SK-N-SH (cell line): ENCODE measurements at regions not wholly inside any gene's neighbourhood (a gene's known extent, or its start where the extent isn't known, plus 50 kb on each side); places are given as distances from the start of the nearest gene placed in this dataset.
A peak's percentile ranks its signal among the peaks of the same experiment; 100 is the strongest.
"Not testable (repeated sequence)": the region's sequence is repeated elsewhere in the genome, so short reads cannot be mapped to it uniquely, and the experiment has no call there.

Source experiments
- CTCF ChIA-PET: fragments of 300-600, 350-600 bp; formaldehyde crosslinking; extraction: SDS; loops from one replicate; lab custom pipeline; 2021; lab: Yijun Ruan, JAX
- POLR2A ChIA-PET: fragments of 350-600 bp; sonication (Branson Sonifier 250); formaldehyde crosslinking; extraction: SDS; loops from one replicate; lab custom pipeline; 2020; ENCODE audit warnings: antibody characterized with exemption, inconsistent platforms; lab: Yijun Ruan, JAX
- DNase-seq: peaks from one replicate; pipeline ENCODE4 v3.0.0; 2012
- H2AFZ ChIP-seq: fragments of 200-600 bp; sonication (generic); 2 replicates; pipeline ENCODE4 v1.8.1; 2016; ENCODE audit warnings: antibody characterized with exemption, mild to moderate bottlenecking, low read depth
- H3F3A ChIP-seq: fragments of 200-600 bp; sonication (generic); replicated peaks from 2 replicates; pipeline ENCODE3; 2016; ENCODE audit warnings: antibody characterized with exemption, mild to moderate bottlenecking; ENCODE audit not compliant: insufficient read depth
- H3K27ac ChIP-seq, 2 experiments: fragments of 200-500 bp in 1 of 2; fragments of 200-600 bp in 1 of 2; sonication (Bioruptor generic) in 1 of 2; sonication (generic), shearing (Covaris generic) in 1 of 2; 2 replicates each; pipeline versions ENCODE4 v1.5.1 to v1.6.1; 2014 to 2016; ENCODE audit warnings: low read depth in 2 of 2, inconsistent platforms in 1 of 2, low read length in 1 of 2, mild to moderate bottlenecking in 1 of 2, mixed read lengths in 1 of 2
- H3K27me3 ChIP-seq: fragments of 200-600 bp; sonication (generic), shearing (Covaris generic); 2 replicates; pipeline ENCODE4 v1.6.1; 2016; ENCODE audit warnings: mixed run types; ENCODE audit not compliant: insufficient read depth
- H3K36me3 ChIP-seq, 2 experiments: fragments of 200-500 bp in 1 of 2; fragments of 200-600 bp in 1 of 2; sonication (Bioruptor generic) in 1 of 2; sonication (generic) in 1 of 2; replicated peaks in 1 of 2; 2 replicates each; pipeline versions ENCODE3 to v1.5.1; 2014 to 2016; ENCODE audit warnings: low read length in 1 of 2, mild to moderate bottlenecking in 1 of 2; ENCODE audit not compliant: insufficient read depth in 2 of 2, control insufficient read depth in 1 of 2
- H3K4me1 ChIP-seq, 2 experiments: fragments of 200-500 bp in 1 of 2; fragments of 200-600 bp in 1 of 2; sonication (Bioruptor generic) in 1 of 2; sonication (generic), shearing (Covaris generic) in 1 of 2; 2 replicates each; pipeline versions ENCODE4 v1.5.1 to v1.6.1; 2014 to 2016; ENCODE audit warnings: low read depth in 1 of 2, low read length in 1 of 2, mixed run types in 1 of 2; ENCODE audit not compliant: insufficient read depth in 2 of 2, control insufficient read depth in 1 of 2
- H3K4me2 ChIP-seq: fragments of 200-600 bp; sonication (generic), shearing (Covaris generic); 2 replicates; pipeline ENCODE4 v1.6.1; 2017; ENCODE audit warnings: mixed run types
- H3K4me3 ChIP-seq, 2 experiments: fragments of 200-500 bp in 1 of 2; fragments of 200-600 bp in 1 of 2; sonication (Bioruptor generic) in 1 of 2; sonication (generic), shearing (Covaris generic) in 1 of 2; 2 replicates each; pipeline versions ENCODE4 v1.5.1 to v1.8.1; 2014 to 2016; ENCODE audit warnings: low read depth in 2 of 2, inconsistent platforms in 1 of 2, low read length in 1 of 2, mild to moderate bottlenecking in 1 of 2, mixed read lengths in 1 of 2, moderate library complexity in 1 of 2
- H3K79me2 ChIP-seq: fragments of 200-600 bp; sonication (generic); 2 replicates; pipeline ENCODE4 v1.8.1; 2017; ENCODE audit warnings: mild to moderate bottlenecking; ENCODE audit not compliant: insufficient read depth
- H3K9ac ChIP-seq: fragments of 200-600 bp; sonication (generic); 2 replicates; pipeline ENCODE4 v1.6.1; 2017; ENCODE audit warnings: mixed run types
- H3K9me2 ChIP-seq: fragments of 200-600 bp; sonication (generic); 2 replicates; pipeline ENCODE4 v1.6.1; 2017; ENCODE audit warnings: mixed run types
- H3K9me3 ChIP-seq: fragments of 200-600 bp; sonication (generic); 2 replicates; pipeline ENCODE4 v1.6.1; 2017; ENCODE audit warnings: mixed run types, mild to moderate bottlenecking, moderate library complexity
- H4K20me1 ChIP-seq: fragments of 200-600 bp; sonication (generic); 2 replicates; pipeline ENCODE4 v1.6.1; 2017; ENCODE audit warnings: mild to moderate bottlenecking, mixed run types; ENCODE audit not compliant: insufficient read depth
- CHD2 ChIP-seq: fragments of 150-350 bp; IDR thresholded peaks from 2 replicates; pipeline ENCODE4 v1.6.1; 2018; ENCODE audit warnings: low read length; ENCODE audit not compliant: partially characterized antibody
- CTCF ChIP-seq: fragments of 200-600 bp; sonication (generic); IDR thresholded peaks from 2 replicates; pipeline ENCODE4 v1.6.1; 2017; ENCODE audit warnings: antibody characterized with exemption, mild to moderate bottlenecking, moderate library complexity
- MXI1 ChIP-seq: IDR thresholded peaks from 2 replicates; pipeline ENCODE4 v1.6.1; 2012; ENCODE audit warnings: mild to moderate bottlenecking, low read depth, low read length, improper control_type of control experiment
- NRF1 ChIP-seq: IDR thresholded peaks from 2 replicates; pipeline ENCODE4 v1.6.1; 2012; ENCODE audit warnings: low read depth, mild to moderate bottlenecking, low read length
- POLR2AphosphoS5 ChIP-seq: IDR thresholded peaks from 2 replicates; pipeline ENCODE4 v1.6.1; 2012; ENCODE audit warnings: low read depth, low read length
- RAD21 ChIP-seq: IDR thresholded peaks from 2 replicates; pipeline ENCODE4 v1.6.1; 2012; ENCODE audit warnings: mild to moderate bottlenecking, low read length
- RCOR1 ChIP-seq: fragments of 150-350 bp; IDR thresholded peaks from 2 replicates; pipeline ENCODE4 v1.6.1; 2017; ENCODE audit warnings: antibody characterized with exemption, low read length
- SIN3A ChIP-seq: IDR thresholded peaks from 2 replicates; pipeline ENCODE4 v1.6.1; 2012; ENCODE audit warnings: low read depth, mild to moderate bottlenecking, low read length, moderate library complexity, borderline replicate concordance
- SMC3 ChIP-seq: IDR thresholded peaks from 2 replicates; pipeline ENCODE4 v1.6.1; 2012; ENCODE audit warnings: low read depth, low read length, improper control_type of control experiment
- TAF1 ChIP-seq: IDR thresholded peaks from 2 replicates; pipeline ENCODE4 v1.6.1; 2012; ENCODE audit warnings: low read depth, mild to moderate bottlenecking, low read length, moderate library complexity, borderline replicate concordance
- TCF12 ChIP-seq: IDR thresholded peaks from 2 replicates; pipeline ENCODE4 v1.4.0; 2012
- USF1 ChIP-seq: IDR thresholded peaks from 2 replicates; pipeline ENCODE4 v1.4.0; 2012; ENCODE audit warnings: low read depth, borderline replicate concordance
- ZBTB33 ChIP-seq: IDR thresholded peaks from 2 replicates; pipeline ENCODE4 v1.4.0; 2012; ENCODE audit warnings: low read depth, borderline replicate concordance
- WGBS: methylation state at CpG from one replicate; pipeline ENCODE4 v1.1.6; 2017; ENCODE audit warnings: low lambda C conversion rate; 5-methylcytosine and 5-hydroxymethylcytosine counted together

GRCh38 chrX:7593370-7593769 lies 249.6 kb upstream of the VCX start:
- WGBS, result 57% methylated on average over 27 of the region's 28 CpGs
- not testable (repeated sequence) for H3K9ac ChIP-seq

GRCh38 chrX:7586126-7586525 lies 256.8 kb upstream of the VCX start:
- TF ChIP-seq RAD21 (peak; percentile 63), NRF1 (no peak), POLR2AphosphoS5 (no peak), MXI1 (no peak), SIN3A (no peak), SMC3 (peak; percentile 24; the same call in 1 of the 2 replicates), TCF12 (no peak), CTCF (peak; percentile 29; the same call in 1 of the 2 replicates), USF1 (no peak), CHD2 (no peak), RCOR1 (no peak), ZBTB33 (no peak), TAF1 (no peak)
- Histone ChIP-seq H3K36me3 (no peaks in the 10 kb centered on the region), H2AFZ (no peak overlapping the region), H3K9me2 (no peaks in the 10 kb centered on the region), H3K4me2 (no peak overlapping the region), H4K20me1 (no peaks in the 10 kb centered on the region), H3K4me3 (no peak overlapping the region; a peak in 1 of 4 replicates), H3K9ac (no peak overlapping the region), H3K79me2 (no peaks in the 10 kb centered on the region), H3K4me1 (no peaks in the 10 kb centered on the region), H3K27me3 (no peaks in the 10 kb centered on the region), H3F3A (no peaks in the 10 kb centered on the region), H3K27ac (no peak overlapping the region), H3K9me3 (no peaks in the 10 kb centered on the region)
- WGBS, result 0% methylated on average over 2 of the region's 2 CpGs
- CTCF ChIA-PET, result no interaction called here
- DNase-seq, result peak; percentile 20
- POLR2A ChIA-PET, result no interaction called here

More at GRCh38 chrX:7593370-7593769, 249.6 kb upstream of the VCX start:
- H3K36me3 ChIP-seq, H3K27ac ChIP-seq, POLR2A ChIA-PET, H3K9me3 ChIP-seq, DNase-seq, H3K4me3 ChIP-seq, H3K4me2 ChIP-seq, H3K27me3 ChIP-seq, H2AFZ ChIP-seq, H3K4me1 ChIP-seq, H3K79me2 ChIP-seq, H3K9me2 ChIP-seq, H4K20me1 ChIP-seq, CTCF ChIA-PET, H3F3A ChIP-seq: not testable (repeated sequence)
